GM12878 (cell line): ENCODE measurements at regions not wholly inside any gene's neighbourhood (a gene's known extent, or its start where the extent isn't known, plus 50 kb on each side); places are given as distances from the start of the nearest gene placed in this dataset.

Source experiments
- ATAC-seq: fragments of 200-7000 bp; cut with Tn5 transposase; 3 replicates; pipeline ENCODE4 v1.9.1; 2020; ENCODE audit warnings: mild to moderate bottlenecking, moderate library complexity
- BruUV-seq: library from RNA; stranded (reverse); fragments of 400-500 nt; replicated peaks from 2 replicates; lab custom pipeline; 2021; lab: Mats Ljungman, UMichigan
- CTCF ChIA-PET: fragments of 300-600 bp; sonication (Branson Sonifier 250); formaldehyde crosslinking; extraction: SDS; loops from one replicate; lab custom pipeline; 2021; ENCODE audit warnings: inconsistent platforms; lab: Yijun Ruan, JAX
- POLR2A ChIA-PET: fragments of 350-600 bp; formaldehyde crosslinking; extraction: SDS; loops from one replicate; lab custom pipeline; 2021; ENCODE audit warnings: inconsistent platforms; lab: Charles Lee
- RAD21 ChIA-PET: fragments of 300-600 bp; sonication (Branson Sonifier 250); formaldehyde crosslinking; loops from one replicate; lab custom pipeline; 2023; ENCODE audit warnings: antibody characterized with exemption; ENCODE audit not compliant: unreplicated experiment; lab: Charles Lee
- SMC1A ChIA-PET: fragments of 300-600 bp; sonication (Branson Sonifier 250); formaldehyde crosslinking; loops from one replicate; lab custom pipeline; 2023; ENCODE audit not compliant: unreplicated experiment, uncharacterized antibody; lab: Charles Lee
- DNase-seq: peaks from one replicate; pipeline ENCODE4 v3.0.0-alpha.2; 2011; ENCODE audit warnings: low read depth, low spot score
- FAIRE-seq: peaks from 3 replicates; lab custom pipeline; 2011; peaks lifted over from hg19 to GRCh38; lab: Jason Lieb, UNC
- H2AFZ ChIP-seq: 2 replicates; pipeline ENCODE4 v1.6.0; 2011; ENCODE audit warnings: low read depth, low read length, control low read depth; ENCODE audit not compliant: control insufficient read depth
- H3K27ac ChIP-seq: 2 replicates; pipeline ENCODE4 v1.5.1; 2011; ENCODE audit warnings: control low read depth; ENCODE audit not compliant: control insufficient read depth, insufficient read depth
- H3K27me3 ChIP-seq, 2 experiments: replicated peaks in 1 of 2; 2 replicates each; pipeline versions ENCODE4 v1.6.0 to v1.6.1; 2011; ENCODE audit warnings: low read length in 1 of 2; ENCODE audit not compliant: control insufficient read depth in 2 of 2, insufficient read depth in 2 of 2
- H3K36me3 ChIP-seq, 2 experiments: 2 replicates each; pipeline ENCODE4 v1.5.1; 2011; ENCODE audit warnings: low read length in 1 of 2; ENCODE audit not compliant: control insufficient read depth in 2 of 2, insufficient read depth in 2 of 2
- H3K4me1 ChIP-seq: 2 replicates; pipeline ENCODE4 v1.6.1; 2011; ENCODE audit warnings: mild to moderate bottlenecking, low read length, moderate library complexity, mixed read lengths; ENCODE audit not compliant: control insufficient read depth, insufficient read depth
- H3K4me2 ChIP-seq: 2 replicates; pipeline ENCODE4 v1.6.0; 2011; ENCODE audit warnings: control low read depth; ENCODE audit not compliant: control insufficient read depth, insufficient read depth
- H3K4me3 ChIP-seq: fragments of 200-600 bp; sonication (generic); 2 replicates; pipeline ENCODE4 v1.5.1; 2016
- H3K79me2 ChIP-seq: 2 replicates; pipeline ENCODE4 v1.6.0; 2011; ENCODE audit warnings: low read length; ENCODE audit not compliant: control insufficient read depth, insufficient read depth
- H3K9ac ChIP-seq: 2 replicates; pipeline ENCODE4 v1.8.0; 2011; ENCODE audit warnings: low read length, control low read depth, mixed read lengths; ENCODE audit not compliant: control insufficient read depth, insufficient read depth
- H3K9me3 ChIP-seq: replicated peaks from 3 replicates; pipeline ENCODE4 v1.5.1; 2011; ENCODE audit warnings: mild to moderate bottlenecking, low read length; ENCODE audit not compliant: control insufficient read depth, insufficient read depth
- H4K20me1 ChIP-seq: 2 replicates; pipeline ENCODE4 v1.6.0; 2011; ENCODE audit not compliant: control insufficient read depth, insufficient read depth
- BACH1 ChIP-seq: fragments of 450-650 bp; IDR thresholded peaks from 2 replicates; pipeline ENCODE4 v1.6.1; 2017; ENCODE audit warnings: mild to moderate bottlenecking, borderline replicate concordance
- CHD2 ChIP-seq: IDR thresholded peaks from 2 replicates; pipeline ENCODE4 v1.6.1; 2011; ENCODE audit warnings: low read depth, low read length, improper control_type of control experiment, borderline replicate concordance
- KLF5 ChIP-seq: fragments of 450-650 bp; IDR thresholded peaks from 2 replicates; pipeline ENCODE4 v1.6.1; 2014; ENCODE audit warnings: mild to moderate bottlenecking; ENCODE audit not compliant: partially characterized antibody
- LARP7 ChIP-seq: fragments of 450-650 bp; IDR thresholded peaks from 2 replicates; pipeline ENCODE4 v1.6.1; 2017; ENCODE audit warnings: mild to moderate bottlenecking
- PAX5 ChIP-seq: IDR thresholded peaks from 2 replicates; pipeline ENCODE4 v1.6.1; 2011; ENCODE audit warnings: low read depth, low read length, borderline replicate concordance
- POU2F2 ChIP-seq: IDR thresholded peaks from 3 replicates; pipeline ENCODE4 v1.6.1; 2011; ENCODE audit warnings: low read depth, mild to moderate bottlenecking, low read length, borderline replicate concordance
- TAF1 ChIP-seq: IDR thresholded peaks from 2 replicates; pipeline ENCODE4 v1.6.1; 2011; ENCODE audit warnings: mild to moderate bottlenecking, low read depth, low read length, borderline replicate concordance
- YY1 ChIP-seq: IDR thresholded peaks from 2 replicates; pipeline ENCODE4 v1.6.1; 2011; ENCODE audit warnings: low read depth, mild to moderate bottlenecking, low read length
- ZNF24 ChIP-seq: fragments of 450-650 bp; IDR thresholded peaks from 2 replicates; pipeline ENCODE4 v1.6.1; 2017; ENCODE audit warnings: antibody characterized with exemption, mild to moderate bottlenecking
- WGBS: methylation state at CpG from one replicate; pipeline ENCODE4 v1.1.6; 2016; ENCODE audit warnings: low lambda C conversion rate; ENCODE audit not compliant: insufficient replicate concordance, insufficient coverage; ENCODE audit errors: missing lambda C conversion rate; 5-methylcytosine and 5-hydroxymethylcytosine counted together
- in situ Hi-C: fragments of 300-500 bp; cut with MboI; formaldehyde crosslinking; loops from 9 replicates; pipeline ENCODE4 v1.14.3; 2018; ENCODE audit warnings: mixed read lengths
- intact Hi-C: fragments of 100-400 bp; cut with micrococcal nuclease; formaldehyde crosslinking; loops from one replicate; pipeline ENCODE4 v1.14.2; 2022; ENCODE audit not compliant: unreplicated experiment

DNA sequence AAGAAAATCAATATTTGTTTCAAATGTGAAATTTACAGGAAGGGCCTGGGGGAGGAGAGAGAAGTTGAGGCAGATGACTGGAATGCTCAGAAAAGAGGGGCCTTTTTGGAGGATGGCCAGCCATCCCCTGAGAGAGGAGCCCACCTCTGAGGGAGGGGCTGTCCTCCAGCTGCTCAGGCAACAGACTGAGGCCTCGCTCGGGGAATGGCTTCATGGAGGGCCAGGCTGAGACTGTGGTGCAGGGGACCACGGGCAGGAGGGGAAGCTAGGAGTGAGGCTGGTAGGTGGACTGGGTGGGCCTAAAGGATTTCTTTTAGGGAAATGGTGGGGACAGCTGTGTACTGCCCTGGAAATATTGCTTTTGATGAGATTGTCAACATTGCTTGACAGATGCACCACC is 73.5 kb upstream of the CADM1 start:
- Histone ChIP-seq H3K79me2 (no peaks in the 10 kb centered on the region), H3K27me3 (no peaks in the 10 kb centered on the region), H2AFZ (no peak overlapping the region), H3K36me3 (no peaks in the 10 kb centered on the region), H3K4me2 (no peak overlapping the region), H3K27ac (no peak overlapping the region), H3K4me3 (no peak overlapping the region), H3K9ac (no peak overlapping the region), H3K4me1 (no peaks in the 10 kb centered on the region), H4K20me1 (no peaks in the 10 kb centered on the region), H3K9me3 (no peaks in the 10 kb centered on the region)
- FAIRE-seq (no peak), ATAC-seq (no peak), DNase-seq (no peak)
- CTCF ChIA-PET: no interaction called here
- no peak for TF ChIP-seq PAX5
- TF ChIP-seq CHD2: no peak
- TF ChIP-seq ZNF24: no peak
- no peak for TF ChIP-seq YY1
- TF ChIP-seq TAF1: no peak
- WGBS: 2% methylated on average over 3 of the region's 3 CpGs
- intact Hi-C loops: no loop called here
- RAD21 ChIA-PET: no interaction called here
- SMC1A ChIA-PET: no interaction called here
- in situ Hi-C loops: no loop called here
- POLR2A ChIA-PET: no interaction called here
- no TSS peak for BruUV-seq

DNA sequence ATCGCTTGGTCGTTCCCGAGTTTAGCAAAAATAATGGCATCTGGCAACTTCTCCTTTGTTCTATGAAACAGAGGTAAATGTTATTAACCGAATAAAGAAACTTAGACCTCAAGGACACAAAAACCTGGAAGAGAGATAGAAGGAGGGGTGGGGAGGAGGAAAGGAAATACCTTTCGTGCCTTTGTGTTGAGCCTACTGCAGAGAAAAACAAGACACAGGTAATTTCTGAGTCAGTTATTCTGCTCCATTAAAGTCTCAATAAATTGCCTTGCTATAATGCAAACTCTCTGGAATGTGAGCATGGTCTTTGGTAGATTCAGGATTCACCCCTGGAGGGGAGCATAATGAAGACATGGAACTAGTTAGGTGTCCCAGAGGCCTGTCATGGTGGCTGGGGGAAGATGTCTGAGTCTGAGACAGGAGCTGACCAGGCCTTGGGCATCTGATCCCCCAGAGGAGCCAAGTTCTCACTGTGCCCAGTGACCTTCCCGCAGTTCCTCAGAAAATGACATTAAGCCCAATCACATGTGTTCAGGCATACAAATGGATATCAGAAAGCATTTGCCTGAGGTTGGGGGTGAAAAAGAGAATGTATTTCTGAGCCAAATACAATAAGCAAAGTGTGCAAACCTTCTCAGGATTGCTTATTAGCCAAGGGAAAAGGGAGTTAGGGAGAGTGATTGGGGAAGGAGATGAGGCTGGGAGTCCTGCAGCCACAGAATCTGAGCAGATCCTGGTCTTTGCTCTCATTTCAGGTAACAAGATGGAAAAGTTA is 72.6 kb upstream of the CADM1 start:
- Histone ChIP-seq H3K4me2 (no peak overlapping the region), H3K9me3 (no peaks in the 10 kb centered on the region), H3K9ac (no peak overlapping the region), H3K27me3 (no peaks in the 10 kb centered on the region), H2AFZ (no peak overlapping the region), H3K27ac (no peak overlapping the region), H3K36me3 (no peaks in the 10 kb centered on the region), H4K20me1 (no peaks in the 10 kb centered on the region), H3K4me3 (no peak overlapping the region), H3K4me1 (no peaks in the 10 kb centered on the region), H3K79me2 (no peaks in the 10 kb centered on the region)
- BruUV-seq: no TSS peak
- 89% methylated on average over 6 of the region's 6 CpGs for WGBS
- ChIA-PET CTCF (no interaction called here), POLR2A (no interaction called here), RAD21 (no interaction called here), SMC1A (no interaction called here)
- DNase-seq: no peak
- TF ChIP-seq BACH1 (no peak), POU2F2 (no peak), LARP7 (no peak), KLF5 (no peak)
- in situ Hi-C loops (no loop called here), intact Hi-C loops (no loop called here)
- no peak for ATAC-seq
- FAIRE-seq: no peak
